Kidney epithelial cell (primary cell): ENCODE measurements at regions not wholly inside any gene's neighbourhood (a gene's known extent, or its start where the extent isn't known, plus 50 kb on each side); places are given as distances from the start of the nearest gene placed in this dataset.

Source experiments
- DNase-seq: peaks from one replicate; pipeline ENCODE4 v3.0.0-alpha.2; 2010; ENCODE audit warnings: low read depth
- H3K27me3 ChIP-seq: 2 replicates; pipeline ENCODE4 v1.6.0; 2011; ENCODE audit warnings: low read length; ENCODE audit not compliant: control insufficient read depth, insufficient read depth
- H3K36me3 ChIP-seq: 2 replicates; pipeline ENCODE4 v1.5.1; 2011; ENCODE audit warnings: low read length; ENCODE audit not compliant: control insufficient read depth, insufficient read depth
- H3K4me3 ChIP-seq: 2 replicates; pipeline ENCODE4 v1.5.1; 2011; ENCODE audit warnings: low read depth, mild to moderate bottlenecking, control low read depth, low read length
- TF ChIP-seq, protein P1 (sequence below): IDR thresholded peaks from 2 replicates; pipeline ENCODE4 v1.5.1; 2011; ENCODE audit warnings: mild to moderate bottlenecking, moderate library complexity, low read length, control low read depth, inconsistent platforms; ENCODE audit not compliant: insufficient read depth, poor library complexity, severe bottlenecking

DNA sequence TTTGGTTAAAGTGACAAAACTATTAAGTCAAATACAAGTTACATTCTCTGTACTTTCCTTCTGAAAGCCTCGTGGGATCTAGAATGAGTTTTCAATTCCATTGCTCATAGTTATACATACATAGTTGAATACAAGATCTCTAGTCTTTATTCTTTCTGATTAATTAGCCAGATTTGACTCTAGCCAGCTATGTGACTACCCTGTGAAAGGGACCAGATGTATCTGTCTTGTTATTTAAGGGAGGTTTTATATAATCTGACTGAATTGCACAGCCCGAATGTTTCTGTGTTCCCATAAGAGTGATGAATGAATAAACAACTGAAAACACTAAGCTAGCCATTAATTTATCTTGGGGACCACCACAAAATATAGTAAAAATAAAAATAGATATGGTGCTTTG, 166.7 kb downstream of the TMEM167A start:
- TF ChIP-seq, protein P1, sequence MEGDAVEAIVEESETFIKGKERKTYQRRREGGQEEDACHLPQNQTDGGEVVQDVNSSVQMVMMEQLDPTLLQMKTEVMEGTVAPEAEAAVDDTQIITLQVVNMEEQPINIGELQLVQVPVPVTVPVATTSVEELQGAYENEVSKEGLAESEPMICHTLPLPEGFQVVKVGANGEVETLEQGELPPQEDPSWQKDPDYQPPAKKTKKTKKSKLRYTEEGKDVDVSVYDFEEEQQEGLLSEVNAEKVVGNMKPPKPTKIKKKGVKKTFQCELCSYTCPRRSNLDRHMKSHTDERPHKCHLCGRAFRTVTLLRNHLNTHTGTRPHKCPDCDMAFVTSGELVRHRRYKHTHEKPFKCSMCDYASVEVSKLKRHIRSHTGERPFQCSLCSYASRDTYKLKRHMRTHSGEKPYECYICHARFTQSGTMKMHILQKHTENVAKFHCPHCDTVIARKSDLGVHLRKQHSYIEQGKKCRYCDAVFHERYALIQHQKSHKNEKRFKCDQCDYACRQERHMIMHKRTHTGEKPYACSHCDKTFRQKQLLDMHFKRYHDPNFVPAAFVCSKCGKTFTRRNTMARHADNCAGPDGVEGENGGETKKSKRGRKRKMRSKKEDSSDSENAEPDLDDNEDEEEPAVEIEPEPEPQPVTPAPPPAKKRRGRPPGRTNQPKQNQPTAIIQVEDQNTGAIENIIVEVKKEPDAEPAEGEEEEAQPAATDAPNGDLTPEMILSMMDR, result no peak
- no peaks in the 10 kb centered on the region for H3K27me3 ChIP-seq

DNA sequence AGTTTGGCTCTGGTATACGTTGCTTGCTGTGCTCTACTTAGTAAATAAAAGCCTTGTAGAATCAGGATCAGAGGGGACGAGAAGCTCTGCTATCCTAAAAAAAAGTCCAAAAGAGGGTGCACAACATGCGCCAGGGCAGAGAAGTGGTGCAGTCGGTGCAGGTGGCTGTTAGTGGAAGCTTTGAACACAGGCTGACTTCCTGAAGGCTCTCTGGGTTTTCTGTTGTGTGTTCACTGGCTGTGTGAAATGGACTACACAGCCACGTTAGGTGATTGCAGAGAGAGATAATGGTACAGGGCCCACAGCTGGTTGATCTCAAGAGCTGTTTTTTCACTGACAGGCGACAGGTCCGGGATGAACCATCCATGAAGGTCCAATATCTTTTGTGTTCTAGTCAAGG, 167.4 kb downstream of the TMEM167A start:
- TF ChIP-seq, protein P1, result no peak
- Histone ChIP-seq H3K27me3 (no peaks in the 10 kb centered on the region), H3K4me3 (no peak overlapping the region), H3K36me3 (no peaks in the 10 kb centered on the region)
- no peak for DNase-seq

More for the DNA sequence above, 166.7 kb downstream of the TMEM167A start:
- DNase-seq, result no peak
- no peak overlapping the region for H3K4me3 ChIP-seq
- no peaks in the 10 kb centered on the region for H3K36me3 ChIP-seq

DNA sequence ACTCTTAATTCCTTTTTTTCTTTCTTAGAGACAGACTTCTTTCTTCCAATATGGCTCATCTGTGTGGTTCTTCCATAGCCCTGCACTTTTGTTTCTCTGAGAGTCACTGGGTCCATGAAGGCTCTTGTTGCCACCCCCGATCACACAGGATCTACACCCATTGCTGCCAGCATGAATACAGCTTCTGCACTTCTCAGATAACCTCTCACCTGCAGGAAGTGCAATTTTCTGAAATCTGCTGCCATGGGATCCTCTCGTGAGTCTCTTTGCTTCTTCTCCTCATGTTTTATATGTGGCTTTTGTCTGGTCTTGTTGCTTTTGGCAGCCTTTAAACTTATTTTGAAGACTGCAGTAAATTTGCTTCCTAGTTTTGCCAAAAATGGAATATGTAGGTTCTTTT, 171.2 kb downstream of the TMEM167A start:
- no peak overlapping the region for H3K4me3 ChIP-seq
- DNase-seq, result no peak
- no peaks in the 10 kb centered on the region for H3K27me3 ChIP-seq
- TF ChIP-seq, protein P1, result no peak
- no peaks in the 10 kb centered on the region for H3K36me3 ChIP-seq

DNA sequence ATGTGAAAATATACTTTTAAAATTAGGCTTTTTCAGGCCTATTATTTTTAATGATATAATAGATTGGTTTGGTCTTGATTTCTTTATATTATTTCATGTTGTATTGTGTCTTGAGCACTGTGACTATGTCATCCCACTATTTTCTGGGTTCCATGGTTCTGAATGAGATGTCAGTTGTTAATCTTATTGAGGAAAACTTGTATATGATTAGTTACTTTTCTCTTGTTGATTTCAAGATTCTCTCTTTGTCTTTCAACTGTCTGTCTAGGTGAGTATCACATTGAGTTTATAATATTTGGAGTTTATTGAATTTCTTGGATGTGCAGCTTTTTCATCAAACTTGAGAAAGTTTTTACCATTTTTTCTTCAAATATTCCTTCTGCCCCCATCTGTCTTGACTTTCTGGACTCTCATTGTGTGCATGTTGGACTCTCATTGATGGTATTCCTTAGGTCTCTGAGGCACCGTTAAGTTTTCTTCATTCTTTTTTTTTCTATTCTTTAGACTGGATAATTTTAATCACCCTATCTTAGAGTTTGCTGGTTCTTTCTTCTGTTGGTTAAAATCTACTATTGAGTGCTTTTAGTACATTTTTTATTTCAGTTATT, 175.8 kb downstream of the TMEM167A start:
- TF ChIP-seq, protein P1, result no peak
- H3K4me3 ChIP-seq, result no peak overlapping the region
- no peaks in the 10 kb centered on the region for H3K27me3 ChIP-seq
- DNase-seq, result no peak
- H3K36me3 ChIP-seq, result no peaks in the 10 kb centered on the region

DNA sequence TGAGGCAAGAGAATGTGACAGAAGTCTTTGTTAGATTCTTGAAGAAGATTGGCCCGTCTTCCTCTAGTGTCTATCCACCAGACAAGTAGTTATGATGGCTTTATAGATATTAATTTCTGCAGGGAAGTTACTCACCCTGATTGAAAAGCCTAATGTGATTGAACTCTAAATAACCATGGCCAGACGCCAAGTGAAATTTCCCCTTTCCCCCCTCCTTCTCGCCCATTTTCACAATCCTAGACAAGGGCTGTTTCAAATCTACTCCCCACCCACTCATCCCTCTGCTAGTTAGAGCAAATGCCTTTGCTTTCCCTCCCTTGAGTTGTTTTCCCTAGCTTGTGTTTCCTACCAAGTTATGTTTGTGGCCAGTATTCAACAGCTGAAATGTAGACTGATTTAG, 182.5 kb downstream of the TMEM167A start:
- Histone ChIP-seq H3K4me3 (no peak overlapping the region), H3K36me3 (no peaks in the 10 kb centered on the region), H3K27me3 (no peaks in the 10 kb centered on the region)
- TF ChIP-seq, protein P1, result no peak
- DNase-seq, result no peak

DNA sequence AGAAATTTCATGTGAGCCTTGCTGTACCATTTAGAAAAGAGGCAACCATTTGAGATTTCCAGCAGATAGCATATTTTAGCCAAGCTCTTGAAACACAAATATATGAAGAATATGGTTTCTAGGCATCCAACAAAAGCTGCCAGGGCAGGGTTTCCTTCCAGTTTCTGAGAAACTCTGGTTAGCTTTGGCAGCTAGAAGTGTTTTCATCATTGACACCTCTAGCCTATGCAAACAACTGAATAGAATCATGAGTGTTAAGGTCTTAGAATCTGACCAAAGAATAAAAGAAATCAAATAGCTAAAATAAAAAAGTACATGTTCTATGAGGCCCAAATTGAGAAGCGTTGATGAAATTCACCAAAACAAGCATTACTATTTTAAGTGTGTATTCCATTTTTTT, 188.1 kb downstream of the TMEM167A start:
- Histone ChIP-seq H3K27me3 (no peaks in the 10 kb centered on the region), H3K4me3 (no peak overlapping the region), H3K36me3 (no peaks in the 10 kb centered on the region)
- DNase-seq, result no peak
- TF ChIP-seq, protein P1, result no peak
